PC-9 (cell line): ENCODE measurements at regions not wholly inside any gene's neighbourhood (a gene's known extent, or its start where the extent isn't known, plus 50 kb on each side); places are given as distances from the start of the nearest gene placed in this dataset.
A peak's percentile ranks its signal among the peaks of the same experiment; 100 is the strongest.

Source experiments
- BruUV-seq: library from RNA; stranded (reverse); fragments of 400-500 nt; replicated peaks from 2 replicates; lab custom pipeline; 2021; lab: Mats Ljungman, UMichigan
- CTCF ChIA-PET: fragments of 300-600 bp; sonication (Branson Sonifier 250); formaldehyde crosslinking; loops from one replicate; lab custom pipeline; 2022; ENCODE audit warnings: antibody characterized with exemption; lab: Charles Lee
- POLR2A ChIA-PET: fragments of 300-600 bp; sonication (Branson Sonifier 250); formaldehyde crosslinking; loops from one replicate; lab custom pipeline; 2022; ENCODE audit warnings: antibody characterized with exemption; ENCODE audit not compliant: unreplicated experiment; lab: Charles Lee
- DNase-seq, 2 experiments: peaks; one replicate each; pipeline versions ENCODE4 v3.0.0 to v3.0.0-alpha.2; 2015 to 2022; ENCODE audit warnings: mixed read lengths in 1 of 2
- H2AFZ ChIP-seq: fragments of 200-600 bp; sonication (generic); 2 replicates; pipeline ENCODE4 v1.8.1; 2017; ENCODE audit warnings: antibody characterized with exemption
- H3F3A ChIP-seq: fragments of 200-600 bp; sonication (generic); 2 replicates; pipeline ENCODE4 v1.8.1; 2017; ENCODE audit warnings: antibody characterized with exemption, mild to moderate bottlenecking, low read depth; ENCODE audit not compliant: insufficient read depth
- H3K27ac ChIP-seq: fragments of 200-600 bp; sonication (generic); 2 replicates; pipeline ENCODE4 v1.6.1; 2016; ENCODE audit warnings: mixed run types
- H3K27me3 ChIP-seq: fragments of 200-600 bp; sonication (generic); 2 replicates; pipeline ENCODE4 v1.6.1; 2016; ENCODE audit warnings: low read depth, mixed run types; ENCODE audit not compliant: insufficient read depth
- H3K36me3 ChIP-seq: fragments of 200-600 bp; sonication (generic); 2 replicates; pipeline ENCODE4 v1.6.1; 2016; ENCODE audit warnings: low read depth, mixed run types
- H3K4me1 ChIP-seq: fragments of 200-600 bp; sonication (generic); replicated peaks from 2 replicates; pipeline ENCODE4 v1.6.1; 2016; ENCODE audit warnings: mixed run types; ENCODE audit not compliant: insufficient read depth
- H3K4me2 ChIP-seq: fragments of 200-600 bp; sonication (generic); 2 replicates; pipeline ENCODE4 v1.6.1; 2017; ENCODE audit warnings: mixed run types
- H3K4me3 ChIP-seq: fragments of 200-600 bp; sonication (generic); 2 replicates; pipeline ENCODE4 v1.6.1; 2016; ENCODE audit warnings: mixed run types
- H3K79me2 ChIP-seq: fragments of 200-600 bp; sonication (generic); 2 replicates; pipeline ENCODE4 v1.6.1; 2017; ENCODE audit warnings: low read depth, mixed run types
- H3K9me2 ChIP-seq: fragments of 200-600 bp; sonication (generic); 2 replicates; pipeline ENCODE4 v1.8.1; 2017; ENCODE audit warnings: mild to moderate bottlenecking; ENCODE audit not compliant: insufficient read depth
- H3K9me3 ChIP-seq: fragments of 200-600 bp; sonication (generic); 2 replicates; pipeline ENCODE4 v1.8.1; 2016; ENCODE audit warnings: low read depth; ENCODE audit not compliant: insufficient read depth
- H4K20me1 ChIP-seq: fragments of 200-600 bp; sonication (generic); 2 replicates; pipeline ENCODE4 v1.8.1; 2017; ENCODE audit not compliant: insufficient read depth
- EZH2 ChIP-seq: fragments of 200-600 bp; sonication (generic); IDR thresholded peaks from 2 replicates; pipeline ENCODE4 v1.8.0; 2017; ENCODE audit warnings: antibody characterized with exemption, low read depth
- intact Hi-C: fragments of 100-400 bp; cut with micrococcal nuclease; formaldehyde crosslinking; loops from one replicate; pipeline ENCODE4 v1.10.0; 2022; ENCODE audit not compliant: unreplicated experiment
- TF ChIP-seq, protein P1 (sequence below): fragments of 200-600 bp; sonication (generic); conservative IDR thresholded peaks from 2 replicates; pipeline ENCODE4 v1.6.1; 2017; ENCODE audit warnings: mixed run types, antibody characterized with exemption, mild to moderate bottlenecking, moderate library complexity

DNA sequence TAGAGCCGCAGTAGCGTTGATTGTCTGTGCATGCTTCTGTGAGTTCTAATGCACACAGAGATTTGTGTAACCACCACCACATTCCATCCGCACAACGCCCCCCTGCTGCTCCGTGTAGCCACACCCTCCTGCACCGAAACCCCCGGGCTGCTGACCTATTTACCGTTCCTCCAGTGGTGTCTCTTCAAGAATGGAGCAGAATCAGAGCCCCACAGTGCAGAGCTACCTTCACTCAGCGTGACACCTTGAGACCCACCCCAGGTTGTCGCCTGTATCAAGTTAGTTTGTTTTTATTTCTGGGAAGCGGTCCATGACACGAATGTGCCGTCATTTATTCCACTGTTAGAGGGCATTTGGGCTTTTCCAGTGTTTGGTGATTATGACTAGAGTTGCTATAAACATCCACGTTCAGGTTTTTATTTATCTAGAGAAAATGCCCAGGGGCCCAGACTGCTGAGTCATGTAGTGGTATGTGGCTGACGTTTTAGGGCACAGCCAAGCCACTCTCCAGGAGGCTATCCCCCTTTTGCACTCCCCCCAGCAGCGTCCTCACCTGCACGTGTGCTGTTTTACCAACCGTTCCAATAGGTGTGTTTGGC is 266.8 kb downstream of the NDUFA10 start:
- no peaks in the 10 kb centered on the region for H3F3A ChIP-seq
- intact Hi-C loops = no loop called here
- POLR2A ChIA-PET = interaction anchor here (0.6 kb wide), 1 partner anchor 308 kb away, joined by 4 read pairs; no protein-coding TSS in a partner anchor
- no TSS peak for BruUV-seq
- H3K27me3 ChIP-seq = peaks cover 97% of the 10 kb centered on the region
- no peak overlapping the region for H3K4me3 ChIP-seq
- no peak overlapping the region for H3K27ac ChIP-seq
- peak; percentile 44 to 68 for DNase-seq
- CTCF ChIA-PET = no interaction called here
- peak overlapping the region; percentile 59 for H3K4me2 ChIP-seq
- H4K20me1 ChIP-seq = no peaks in the 10 kb centered on the region
- peaks cover 8% of the 10 kb centered on the region for H3K4me1 ChIP-seq
- H2AFZ ChIP-seq = peak overlapping the region; percentile 50; the same call in 1 of the 2 replicates
- H3K36me3 ChIP-seq = no peaks in the 10 kb centered on the region
- H3K9me3 ChIP-seq = peaks cover 6% of the 10 kb centered on the region; the same call in 1 of the 2 replicates
- TF ChIP-seq, protein P1, sequence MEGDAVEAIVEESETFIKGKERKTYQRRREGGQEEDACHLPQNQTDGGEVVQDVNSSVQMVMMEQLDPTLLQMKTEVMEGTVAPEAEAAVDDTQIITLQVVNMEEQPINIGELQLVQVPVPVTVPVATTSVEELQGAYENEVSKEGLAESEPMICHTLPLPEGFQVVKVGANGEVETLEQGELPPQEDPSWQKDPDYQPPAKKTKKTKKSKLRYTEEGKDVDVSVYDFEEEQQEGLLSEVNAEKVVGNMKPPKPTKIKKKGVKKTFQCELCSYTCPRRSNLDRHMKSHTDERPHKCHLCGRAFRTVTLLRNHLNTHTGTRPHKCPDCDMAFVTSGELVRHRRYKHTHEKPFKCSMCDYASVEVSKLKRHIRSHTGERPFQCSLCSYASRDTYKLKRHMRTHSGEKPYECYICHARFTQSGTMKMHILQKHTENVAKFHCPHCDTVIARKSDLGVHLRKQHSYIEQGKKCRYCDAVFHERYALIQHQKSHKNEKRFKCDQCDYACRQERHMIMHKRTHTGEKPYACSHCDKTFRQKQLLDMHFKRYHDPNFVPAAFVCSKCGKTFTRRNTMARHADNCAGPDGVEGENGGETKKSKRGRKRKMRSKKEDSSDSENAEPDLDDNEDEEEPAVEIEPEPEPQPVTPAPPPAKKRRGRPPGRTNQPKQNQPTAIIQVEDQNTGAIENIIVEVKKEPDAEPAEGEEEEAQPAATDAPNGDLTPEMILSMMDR = no peak
- no peak for TF ChIP-seq EZH2
- H3K79me2 ChIP-seq = no peaks in the 10 kb centered on the region
- no peaks in the 10 kb centered on the region for H3K9me2 ChIP-seq

DNA sequence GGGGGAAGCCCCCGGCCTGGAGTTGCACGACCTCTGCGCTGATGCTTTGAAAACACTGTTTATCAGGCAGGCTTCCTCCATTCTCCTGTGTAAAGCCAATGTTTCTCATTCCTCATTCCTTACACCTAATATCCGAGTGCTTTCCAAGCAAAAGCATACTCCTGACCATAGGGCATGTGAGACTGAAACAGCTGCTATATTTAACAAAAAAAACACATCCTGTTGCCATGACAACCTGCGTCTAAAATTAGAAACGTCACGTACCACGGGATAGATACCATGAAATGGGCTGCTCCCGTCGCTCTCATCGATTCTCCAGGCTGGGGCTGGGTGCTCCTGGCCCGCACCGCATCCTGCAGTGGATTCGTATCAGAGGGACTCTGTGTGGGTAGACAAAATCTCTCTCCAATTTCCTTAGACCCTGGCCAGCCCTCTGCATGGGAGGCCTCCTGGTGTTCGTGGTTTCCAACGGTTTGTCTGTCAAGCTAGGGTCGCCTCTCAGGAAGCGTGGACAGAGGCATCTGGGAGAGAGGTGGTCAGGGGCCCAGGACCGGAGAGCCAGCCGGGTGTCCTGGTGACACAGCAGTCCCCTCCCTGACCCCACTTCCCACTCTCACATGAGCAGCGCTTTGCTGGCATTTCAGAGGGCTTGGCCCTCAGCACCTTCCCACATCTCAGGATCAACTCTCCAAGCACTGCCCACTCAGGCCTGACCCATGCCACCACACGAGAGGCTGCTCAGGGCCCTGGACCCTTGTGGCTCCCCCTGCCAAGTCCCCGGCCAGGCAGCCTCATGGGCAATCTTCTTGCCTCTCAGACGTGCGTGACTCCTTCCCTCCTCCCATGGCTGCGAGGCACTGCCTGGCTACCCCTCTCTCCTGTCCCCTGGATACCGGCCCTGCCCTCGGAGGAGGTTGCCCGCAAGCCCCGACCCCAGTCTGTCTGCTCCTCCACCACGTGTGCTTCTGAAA is 268.1 kb downstream of the NDUFA10 start:
- no TSS peak for BruUV-seq
- peaks cover 97% of the 10 kb centered on the region for H3K27me3 ChIP-seq
- CTCF ChIA-PET = no interaction called here
- H3K27ac ChIP-seq = no peak overlapping the region
- peaks cover 6% of the 10 kb centered on the region; the same call in 1 of the 2 replicates for H3K9me3 ChIP-seq
- H3F3A ChIP-seq = no peaks in the 10 kb centered on the region
- no peak overlapping the region for H3K4me3 ChIP-seq
- no peak for TF ChIP-seq EZH2
- TF ChIP-seq, protein P1 = no peak
- H3K4me1 ChIP-seq = peaks cover 8% of the 10 kb centered on the region
- no peak for DNase-seq
- no peaks in the 10 kb centered on the region for H3K79me2 ChIP-seq
- H3K36me3 ChIP-seq = no peaks in the 10 kb centered on the region
- no peaks in the 10 kb centered on the region for H3K9me2 ChIP-seq
- intact Hi-C loops = no loop called here
- H4K20me1 ChIP-seq = no peaks in the 10 kb centered on the region
- H3K4me2 ChIP-seq = no peak overlapping the region
- POLR2A ChIA-PET = no interaction called here
- H2AFZ ChIP-seq = no peak overlapping the region

DNA sequence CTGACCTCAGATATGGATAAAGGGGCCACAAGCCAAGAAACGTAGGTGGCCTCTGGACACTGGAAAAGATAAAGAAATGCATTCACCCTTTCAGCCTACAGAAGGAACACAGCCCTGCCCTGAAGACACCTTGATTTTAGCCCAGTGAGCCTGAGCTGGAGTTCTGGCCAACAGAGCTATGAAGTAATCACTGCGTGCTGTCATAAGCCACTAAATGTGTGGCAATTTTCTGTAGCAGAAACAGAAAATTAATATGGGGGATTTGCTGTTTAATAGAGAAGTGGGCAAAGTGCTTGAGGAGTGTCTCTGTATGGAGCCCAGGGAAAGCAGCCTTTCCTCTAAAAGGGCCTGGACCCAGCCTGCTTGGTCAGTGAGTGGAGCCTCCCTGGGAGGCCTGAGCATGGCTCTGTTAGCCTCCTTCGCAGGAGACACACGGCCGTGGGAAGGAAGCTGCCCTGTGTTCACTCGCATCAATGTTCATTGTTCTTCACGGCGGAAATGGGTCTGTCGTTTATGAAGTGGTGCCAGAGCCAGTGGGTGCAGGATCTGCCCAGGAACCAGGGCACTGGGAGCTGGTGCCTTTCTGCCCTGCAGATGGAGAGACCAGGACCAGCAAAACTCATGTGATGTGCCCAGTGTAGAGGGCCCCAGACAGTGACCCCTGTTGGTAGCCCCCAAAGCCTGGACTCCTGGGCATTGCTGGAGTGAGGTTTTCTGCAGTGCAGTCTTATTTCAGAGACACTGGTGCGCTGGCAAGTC is 268.9 kb downstream of the NDUFA10 start:
- Histone ChIP-seq H3K9me3 (peaks cover 6% of the 10 kb centered on the region; the same call in 1 of the 2 replicates), H3K79me2 (no peaks in the 10 kb centered on the region), H3K4me3 (no peak overlapping the region), H4K20me1 (no peaks in the 10 kb centered on the region), H3K9me2 (no peaks in the 10 kb centered on the region), H3K4me1 (peaks cover 8% of the 10 kb centered on the region), H3F3A (no peaks in the 10 kb centered on the region), H3K36me3 (no peaks in the 10 kb centered on the region), H3K27me3 (peaks cover 97% of the 10 kb centered on the region), H2AFZ (no peak overlapping the region), H3K27ac (no peak overlapping the region), H3K4me2 (no peak overlapping the region)
- no peak for TF ChIP-seq EZH2
- TF ChIP-seq, protein P1 = no peak
- intact Hi-C loops = no loop called here
- ChIA-PET CTCF (interaction anchor here (0.6 kb wide), 1 partner anchor 583 kb away, joined by 4 read pairs; no protein-coding TSS in a partner anchor), POLR2A (no interaction called here)
- DNase-seq = no peak
- BruUV-seq = no TSS peak
